Skeletal muscle cell (primary cell): ENCODE measurements at regions not wholly inside any gene's neighbourhood (a gene's known extent, or its start where the extent isn't known, plus 50 kb on each side); places are given as distances from the start of the nearest gene placed in this dataset.

Experiments used
- DNase-seq: peaks from one replicate; pipeline ENCODE4 v3.0.0-alpha.2; 2010; ENCODE audit warnings: low read depth
- H3K4me3 ChIP-seq: 2 replicates; pipeline ENCODE4 v1.5.1; 2011; ENCODE audit warnings: low read depth, mild to moderate bottlenecking, control low read depth, low read length, moderate library complexity

GRCh38 chr11:134893810-134894685 lies 482.0 kb upstream of the B3GAT1 start:
- no peak for DNase-seq
- H3K4me3 ChIP-seq, result no peak overlapping the region

GRCh38 chr11:134890446-134890845 lies 478.4 kb upstream of the B3GAT1 start:
- DNase-seq, result no peak
- H3K4me3 ChIP-seq, result no peak overlapping the region

GRCh38 chr11:134889832-134890231 lies 477.8 kb upstream of the B3GAT1 start:
- H3K4me3 ChIP-seq, result no peak overlapping the region
- no peak for DNase-seq

- H3K4me3 ChIP-seq, result no peak overlapping the region
- no peak for DNase-seq
Observed at GRCh38 chr11:134888821-134889220, 476.8 kb upstream of the B3GAT1 start.

GRCh38 chr11:134887896-134888295 lies 475.9 kb upstream of the B3GAT1 start:
- no peak overlapping the region for H3K4me3 ChIP-seq
- no peak for DNase-seq

GRCh38 chr11:134883484-134883883 lies 471.4 kb upstream of the B3GAT1 start:
- no peak for DNase-seq
- no peak overlapping the region for H3K4me3 ChIP-seq

GRCh38 chr11:134882671-134883297 lies 470.7 kb upstream of the B3GAT1 start:
- DNase-seq, result no peak
- no peak overlapping the region for H3K4me3 ChIP-seq

- no peak for DNase-seq
- H3K4me3 ChIP-seq, result no peak overlapping the region
Observed at GRCh38 chr11:134882141-134882540, 470.1 kb upstream of the B3GAT1 start.

GRCh38 chr11:134880788-134881187 lies 468.7 kb upstream of the B3GAT1 start:
- no peak for DNase-seq
- no peak overlapping the region for H3K4me3 ChIP-seq

GRCh38 chr11:134879931-134880330 lies 467.9 kb upstream of the B3GAT1 start:
- no peak for DNase-seq
- H3K4me3 ChIP-seq, result no peak overlapping the region

GRCh38 chr11:134879341-134879740 lies 467.3 kb upstream of the B3GAT1 start:
- DNase-seq, result no peak
- H3K4me3 ChIP-seq, result no peak overlapping the region

GRCh38 chr11:134878785-134879184 lies 466.7 kb upstream of the B3GAT1 start:
- no peak for DNase-seq
- no peak overlapping the region for H3K4me3 ChIP-seq

- DNase-seq, result no peak
- H3K4me3 ChIP-seq, result no peak overlapping the region
Observed at GRCh38 chr11:134876226-134876625, 464.2 kb upstream of the B3GAT1 start.

GRCh38 chr11:134866981-134867675 lies 455.1 kb upstream of the B3GAT1 start:
- DNase-seq, result no peak
- no peak overlapping the region for H3K4me3 ChIP-seq

- DNase-seq, result no peak
- H3K4me3 ChIP-seq, result no peak overlapping the region
Observed at GRCh38 chr11:134866215-134866614, 454.2 kb upstream of the B3GAT1 start.

- DNase-seq, result no peak
- H3K4me3 ChIP-seq, result no peak overlapping the region
Observed at GRCh38 chr11:134864968-134865305, 452.9 kb upstream of the B3GAT1 start.

- H3K4me3 ChIP-seq, result no peak overlapping the region
- no peak for DNase-seq
Observed at GRCh38 chr11:134864233-134864967, 452.4 kb upstream of the B3GAT1 start.

- no peak for DNase-seq
- H3K4me3 ChIP-seq, result no peak overlapping the region
Observed at GRCh38 chr11:134863294-134863693, 451.3 kb upstream of the B3GAT1 start.

- no peak for DNase-seq
- no peak overlapping the region for H3K4me3 ChIP-seq
Observed at GRCh38 chr11:134862587-134863195, 450.6 kb upstream of the B3GAT1 start.
